Uterus (tissue), 2 donors: ENCODE measurements at regions not wholly inside any gene's neighbourhood (a gene's known extent, or its start where the extent isn't known, plus 50 kb on each side); places are given as distances from the start of the nearest gene placed in this dataset.

Experiments used
- POLR2A ChIP-seq, 2 donors: fragments of 450-650 bp; IDR thresholded peaks; one replicate each; pipeline ENCODE4 v1.6.1; 2016; ENCODE audit warnings: antibody characterized with exemption in 2 of 2, mild to moderate bottlenecking in 1 of 2, moderate library complexity in 1 of 2
- TF ChIP-seq, protein P1 (sequence below), 4 experiments: fragments of 200-600 bp in 2 of 4; fragments of 450-650 bp in 2 of 4; sonication (generic) in 2 of 4; IDR thresholded peaks; one replicate each; pipeline ENCODE4 v1.5.1; 2016 to 2019; ENCODE audit warnings: antibody characterized with exemption in 4 of 4, mild to moderate bottlenecking in 2 of 4, moderate library complexity in 1 of 4

DNA sequence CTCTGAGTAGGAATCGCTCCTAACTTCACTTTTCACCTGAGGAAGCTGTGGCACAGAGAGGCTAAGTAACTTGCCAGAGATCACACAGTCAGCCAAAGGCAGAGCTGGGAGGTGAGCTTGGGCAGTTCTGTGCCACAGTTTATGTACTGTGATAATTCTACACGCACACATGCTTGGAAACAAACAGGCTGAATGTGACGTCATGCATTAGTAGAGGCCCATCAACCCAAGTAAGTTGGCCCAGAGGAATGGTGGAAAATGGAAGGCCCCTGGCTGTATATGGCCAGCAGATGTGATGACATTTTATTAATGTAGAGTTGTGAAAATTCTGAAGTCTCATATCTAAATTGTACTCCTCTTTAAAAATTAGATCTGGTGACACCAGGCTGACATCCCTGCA lies 394.0 kb downstream of the MIAT start:
- TF ChIP-seq, protein P1, sequence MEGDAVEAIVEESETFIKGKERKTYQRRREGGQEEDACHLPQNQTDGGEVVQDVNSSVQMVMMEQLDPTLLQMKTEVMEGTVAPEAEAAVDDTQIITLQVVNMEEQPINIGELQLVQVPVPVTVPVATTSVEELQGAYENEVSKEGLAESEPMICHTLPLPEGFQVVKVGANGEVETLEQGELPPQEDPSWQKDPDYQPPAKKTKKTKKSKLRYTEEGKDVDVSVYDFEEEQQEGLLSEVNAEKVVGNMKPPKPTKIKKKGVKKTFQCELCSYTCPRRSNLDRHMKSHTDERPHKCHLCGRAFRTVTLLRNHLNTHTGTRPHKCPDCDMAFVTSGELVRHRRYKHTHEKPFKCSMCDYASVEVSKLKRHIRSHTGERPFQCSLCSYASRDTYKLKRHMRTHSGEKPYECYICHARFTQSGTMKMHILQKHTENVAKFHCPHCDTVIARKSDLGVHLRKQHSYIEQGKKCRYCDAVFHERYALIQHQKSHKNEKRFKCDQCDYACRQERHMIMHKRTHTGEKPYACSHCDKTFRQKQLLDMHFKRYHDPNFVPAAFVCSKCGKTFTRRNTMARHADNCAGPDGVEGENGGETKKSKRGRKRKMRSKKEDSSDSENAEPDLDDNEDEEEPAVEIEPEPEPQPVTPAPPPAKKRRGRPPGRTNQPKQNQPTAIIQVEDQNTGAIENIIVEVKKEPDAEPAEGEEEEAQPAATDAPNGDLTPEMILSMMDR (IDR thresholded peaks at IDR 0.05) = no peak
- TF ChIP-seq POLR2A (IDR thresholded peaks at IDR 0.05) = no peak
